IMR-90 (cell line): ENCODE measurements at regions not wholly inside any gene's neighbourhood (a gene's known extent, or its start where the extent isn't known, plus 50 kb on each side); places are given as distances from the start of the nearest gene placed in this dataset.
"Not testable (repeated sequence)": the region's sequence is repeated elsewhere in the genome, so short reads cannot be mapped to it uniquely, and the experiment has no call there.

Experiments used
- BHLHE40 ChIP-seq: fragments of 150-350 bp; IDR thresholded peaks from 2 replicates; pipeline ENCODE4 v1.6.1; 2016; ENCODE audit warnings: mild to moderate bottlenecking, low read depth, low read length
- CEBPB ChIP-seq: IDR thresholded peaks from 2 replicates; pipeline ENCODE4 v1.6.1; 2012; ENCODE audit warnings: low read depth, low read length, improper control_type of control experiment
- CTCF ChIP-seq: conservative IDR thresholded peaks from 2 replicates; pipeline ENCODE4 v1.5.1; 2012; ENCODE audit warnings: mild to moderate bottlenecking, low read depth, low read length, improper control_type of control experiment
- MAFK ChIP-seq: IDR thresholded peaks from 2 replicates; pipeline ENCODE4 v1.6.1; 2012; ENCODE audit warnings: low read depth, low read length, improper control_type of control experiment
- MXI1 ChIP-seq: IDR thresholded peaks from 2 replicates; pipeline ENCODE4 v1.6.1; 2012; ENCODE audit warnings: low read depth, mild to moderate bottlenecking, low read length, moderate library complexity, borderline replicate concordance
- POLR2A ChIP-seq: IDR thresholded peaks from 2 replicates; pipeline ENCODE4 v1.6.1; 2012; ENCODE audit warnings: mild to moderate bottlenecking, low read depth, low read length
- RAD21 ChIP-seq: IDR thresholded peaks from 2 replicates; pipeline ENCODE4 v1.6.1; 2012; ENCODE audit warnings: low read length, improper control_type of control experiment
- RCOR1 ChIP-seq: IDR thresholded peaks from 2 replicates; pipeline ENCODE4 v1.6.1; 2012; ENCODE audit warnings: mild to moderate bottlenecking, low read length, improper control_type of control experiment; ENCODE audit not compliant: insufficient replicate concordance
- SMC3 ChIP-seq: fragments of 150-350 bp; IDR thresholded peaks from 2 replicates; pipeline ENCODE4 v1.6.1; 2016; ENCODE audit warnings: low read depth, mild to moderate bottlenecking, antibody characterized with exemption, low read length, moderate library complexity

DNA sequence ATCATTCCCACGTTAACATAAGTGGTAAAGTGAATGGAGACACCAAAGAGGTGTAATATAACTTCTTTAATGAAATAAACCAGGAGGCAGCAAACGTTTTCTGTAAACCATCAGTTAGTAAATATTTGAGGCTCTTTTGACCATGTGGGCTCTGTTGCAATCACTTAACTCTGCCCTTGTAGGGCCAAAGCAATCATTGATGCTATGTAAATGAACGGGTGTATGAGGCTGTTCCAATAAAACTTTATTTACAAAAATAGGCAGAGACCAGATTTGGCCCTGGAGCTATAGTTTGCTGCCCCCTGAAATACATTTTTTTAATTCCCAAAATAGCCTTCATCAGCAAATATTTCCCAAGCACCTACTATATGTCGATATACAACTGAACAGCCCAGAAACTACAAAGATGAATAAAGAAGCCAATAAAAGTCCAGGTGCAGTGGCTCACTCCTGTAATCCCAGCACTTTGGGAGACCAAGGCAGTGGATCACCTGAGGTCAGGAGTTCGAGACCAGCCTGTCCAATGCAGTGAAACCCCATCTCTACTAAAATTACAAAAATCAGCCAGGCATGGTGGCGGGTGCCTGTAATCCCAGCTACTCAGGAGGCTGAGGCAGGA is 54.3 kb upstream of the NOMO2 start:
- TF ChIP-seq CTCF, BHLHE40, POLR2A, RAD21, MXI1, RCOR1, CEBPB, SMC3: not testable (repeated sequence)
- TF ChIP-seq MAFK, result 0 out of 2 replicates have a peak, but pooled peaks have one; percentile 5
